NCI-H69 (cell line): ENCODE measurements at regions not wholly inside any gene's neighbourhood (a gene's known extent, or its start where the extent isn't known, plus 50 kb on each side); places are given as distances from the start of the nearest gene placed in this dataset.

Source experiments
- DNase-seq: peaks from one replicate; lab custom pipeline; 2025; lab: John Stamatoyannopoulos, UW

- DNase-seq: peak; percentile 28
These were observed 256.4 kb downstream of the FZD1 start for GRCh38 chr7:91520645-91521044.

- DNase-seq: no peak
These were observed 262.2 kb downstream of the FZD1 start for GRCh38 chr7:91526404-91526803.

- no peak for DNase-seq
These were observed 263.2 kb downstream of the FZD1 start for GRCh38 chr7:91527460-91527859.

- no peak for DNase-seq
These were observed 269.8 kb downstream of the FZD1 start for GRCh38 chr7:91533996-91534395.

- DNase-seq: peak; percentile 19
These were observed 273.3 kb downstream of the FZD1 start for GRCh38 chr7:91537260-91538152.

GRCh38 chr7:91541641-91542040 is 277.4 kb downstream of the FZD1 start:
- DNase-seq: no peak

GRCh38 chr7:91543646-91544045 is 279.4 kb downstream of the FZD1 start:
- DNase-seq: no peak

GRCh38 chr7:91549878-91550277 is 285.6 kb downstream of the FZD1 start:
- peak; percentile 36 for DNase-seq

- DNase-seq: no peak
These were observed 286.7 kb downstream of the FZD1 start for GRCh38 chr7:91550931-91551330.

- no peak for DNase-seq
These were observed 287.3 kb downstream of the FZD1 start for GRCh38 chr7:91551377-91552175.

GRCh38 chr7:91553410-91553895 is 289.2 kb downstream of the FZD1 start:
- no peak for DNase-seq

GRCh38 chr7:91554883-91555282 is 290.6 kb downstream of the FZD1 start:
- DNase-seq: no peak

- DNase-seq: no peak
These were observed 292.0 kb downstream of the FZD1 start for GRCh38 chr7:91556239-91556638.

GRCh38 chr7:91556956-91557650 is 292.9 kb downstream of the FZD1 start:
- DNase-seq: no peak

- no peak for DNase-seq
These were observed 293.7 kb downstream of the FZD1 start for GRCh38 chr7:91557789-91558404.

- DNase-seq: no peak
These were observed 295.7 kb downstream of the FZD1 start for GRCh38 chr7:91559947-91560346.

GRCh38 chr7:91564101-91564500 is 299.9 kb downstream of the FZD1 start:
- no peak for DNase-seq

GRCh38 chr7:91564541-91564940 is 300.3 kb downstream of the FZD1 start:
- no peak for DNase-seq

GRCh38 chr7:91565499-91566401 is 301.5 kb downstream of the FZD1 start:
- DNase-seq: peak; percentile 92

- DNase-seq: peak; percentile 45
These were observed 302.1 kb downstream of the FZD1 start for GRCh38 chr7:91566402-91566732.
